Right atrium auricular region (tissue), 2 donors: ENCODE measurements at regions not wholly inside any gene's neighbourhood (a gene's known extent, or its start where the extent isn't known, plus 50 kb on each side); places are given as distances from the start of the nearest gene placed in this dataset.
"Not testable (repeated sequence)": the region's sequence is repeated elsewhere in the genome, so short reads cannot be mapped to it uniquely, and the experiment has no call there.

Experiments used
- DNase-seq: peaks from one replicate; pipeline ENCODE4 v3.0.0-alpha.2; 2019; ENCODE audit warnings: low spot score
- H3K27ac ChIP-seq, 2 donors: fragments of 200-600 bp; sonication (generic); 1 replicate in 1 of 2; 2 replicates in 1 of 2; pipeline ENCODE4 v1.5.1; 2016 to 2019
- H3K27me3 ChIP-seq, 2 donors: fragments of 200-600 bp; sonication (generic); one replicate each; pipeline versions ENCODE4 v1.5.1 to v1.6.0; 2017 to 2019
- H3K36me3 ChIP-seq: fragments of 200-600 bp; sonication (generic); one replicate; pipeline ENCODE4 v1.5.1; 2016
- H3K4me1 ChIP-seq, 2 donors: fragments of 200-600 bp; sonication (generic); one replicate each; pipeline versions ENCODE4 v1.5.1 to v1.6.0; 2017 to 2019
- H3K4me3 ChIP-seq, 2 donors: fragments of 200-600 bp; sonication (generic); 1 replicate in 1 of 2; 2 replicates in 1 of 2; pipeline ENCODE4 v1.5.1; 2017 to 2019; ENCODE audit warnings: mild to moderate bottlenecking in 1 of 2, moderate library complexity in 1 of 2
- H3K9me3 ChIP-seq, 2 donors: fragments of 200-600 bp; sonication (generic); one replicate each; pipeline ENCODE4 v1.5.1; 2019
- TF ChIP-seq, protein P1 (sequence below), 2 donors: fragments of 200-600 bp; sonication (generic); IDR thresholded peaks; one replicate each; pipeline ENCODE4 v1.5.1; 2019; ENCODE audit warnings: antibody characterized with exemption in 2 of 2

DNA sequence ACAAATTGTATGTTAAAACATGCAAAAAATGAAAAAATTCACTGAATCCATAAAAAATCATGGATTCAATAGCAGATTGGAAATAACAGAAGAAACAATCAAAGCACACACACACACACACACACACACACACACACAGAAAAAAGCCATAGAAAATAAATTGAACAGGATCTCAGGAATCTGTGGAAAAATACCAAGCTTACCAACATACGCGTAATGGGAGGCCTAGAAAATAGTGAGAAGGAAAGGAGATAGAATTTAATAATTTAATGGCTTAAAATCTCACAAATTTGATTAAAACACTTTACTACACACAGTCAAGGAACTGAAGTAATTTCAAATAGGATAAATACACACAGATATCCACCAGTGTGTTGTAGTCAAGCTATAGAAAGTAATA lies 1671.5 kb upstream of the PIK3C3 start:
- no peak overlapping the region for H3K27ac ChIP-seq
- H3K27me3 ChIP-seq = no peaks in the 10 kb centered on the region
- no peaks in the 10 kb centered on the region for H3K4me1 ChIP-seq
- H3K36me3 ChIP-seq = no peaks in the 10 kb centered on the region
- DNase-seq = no peak
- H3K9me3 ChIP-seq = peaks cover 0 to 11% of the 10 kb centered on the region in 2 donors
- TF ChIP-seq, protein P1, sequence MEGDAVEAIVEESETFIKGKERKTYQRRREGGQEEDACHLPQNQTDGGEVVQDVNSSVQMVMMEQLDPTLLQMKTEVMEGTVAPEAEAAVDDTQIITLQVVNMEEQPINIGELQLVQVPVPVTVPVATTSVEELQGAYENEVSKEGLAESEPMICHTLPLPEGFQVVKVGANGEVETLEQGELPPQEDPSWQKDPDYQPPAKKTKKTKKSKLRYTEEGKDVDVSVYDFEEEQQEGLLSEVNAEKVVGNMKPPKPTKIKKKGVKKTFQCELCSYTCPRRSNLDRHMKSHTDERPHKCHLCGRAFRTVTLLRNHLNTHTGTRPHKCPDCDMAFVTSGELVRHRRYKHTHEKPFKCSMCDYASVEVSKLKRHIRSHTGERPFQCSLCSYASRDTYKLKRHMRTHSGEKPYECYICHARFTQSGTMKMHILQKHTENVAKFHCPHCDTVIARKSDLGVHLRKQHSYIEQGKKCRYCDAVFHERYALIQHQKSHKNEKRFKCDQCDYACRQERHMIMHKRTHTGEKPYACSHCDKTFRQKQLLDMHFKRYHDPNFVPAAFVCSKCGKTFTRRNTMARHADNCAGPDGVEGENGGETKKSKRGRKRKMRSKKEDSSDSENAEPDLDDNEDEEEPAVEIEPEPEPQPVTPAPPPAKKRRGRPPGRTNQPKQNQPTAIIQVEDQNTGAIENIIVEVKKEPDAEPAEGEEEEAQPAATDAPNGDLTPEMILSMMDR (IDR thresholded peaks at IDR 0.05) = no peak
- H3K4me3 ChIP-seq = no peak overlapping the region

DNA sequence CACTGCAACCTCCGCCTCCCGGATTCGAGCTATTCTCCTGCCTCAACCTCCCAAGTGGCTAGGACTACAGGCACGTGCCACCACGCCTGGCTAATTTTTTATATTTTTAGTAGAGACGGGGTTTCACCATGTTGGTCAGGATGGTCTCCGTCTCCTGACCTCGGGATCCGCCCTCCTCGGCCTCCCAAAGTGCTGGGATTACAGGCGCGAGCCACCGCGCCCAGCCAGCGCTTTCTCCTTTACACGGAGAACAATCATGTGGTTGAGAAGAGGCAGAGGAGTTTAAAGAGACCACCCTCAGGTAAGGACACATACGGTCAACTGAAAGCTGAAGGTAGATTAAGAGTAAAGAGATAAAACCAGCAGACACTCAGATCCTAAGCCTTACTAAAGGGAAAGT lies 1673.7 kb upstream of the PIK3C3 start:
- not testable (repeated sequence) for H3K27ac ChIP-seq, H3K36me3 ChIP-seq, DNase-seq, H3K4me3 ChIP-seq, H3K4me1 ChIP-seq, H3K27me3 ChIP-seq
- H3K9me3 ChIP-seq = peaks cover 0 to 11% of the 10 kb centered on the region in 2 donors

DNA sequence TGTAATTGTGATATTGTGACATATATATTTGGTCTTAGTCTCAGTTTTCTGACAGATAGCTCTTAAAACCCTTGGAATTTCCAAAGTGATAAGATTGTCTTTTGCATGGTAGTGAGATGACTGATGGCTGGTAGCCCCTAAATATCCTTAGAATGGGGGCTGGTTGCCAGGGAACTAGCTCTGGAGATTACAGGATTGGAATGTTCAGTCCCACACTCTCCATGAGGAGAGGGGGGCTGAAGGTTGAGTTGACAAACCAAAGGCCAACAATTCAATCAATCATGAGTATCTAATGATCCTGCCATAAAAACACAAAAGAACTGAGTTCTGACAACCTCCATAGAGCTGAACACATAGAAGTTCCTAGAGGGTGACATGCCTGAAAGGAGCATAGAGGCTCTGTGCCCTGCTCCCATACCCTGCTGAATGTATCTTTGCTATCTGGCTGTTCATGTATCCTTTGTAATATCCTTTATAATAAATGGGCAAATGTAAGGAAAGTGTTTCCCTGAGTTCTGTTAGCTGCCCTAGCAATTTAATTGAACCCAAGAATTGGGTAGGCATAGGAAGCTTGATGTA lies 1680.3 kb upstream of the PIK3C3 start:
- Histone ChIP-seq H3K36me3 (no peaks in the 10 kb centered on the region), H3K4me1 (no peaks in the 10 kb centered on the region), H3K27me3 (no peaks in the 10 kb centered on the region), H3K9me3 (no peaks in the 10 kb centered on the region), H3K4me3 (no peak overlapping the region), H3K27ac (no peak overlapping the region)
- no peak for DNase-seq
- TF ChIP-seq, protein P1 (IDR thresholded peaks at IDR 0.05) = no peak

DNA sequence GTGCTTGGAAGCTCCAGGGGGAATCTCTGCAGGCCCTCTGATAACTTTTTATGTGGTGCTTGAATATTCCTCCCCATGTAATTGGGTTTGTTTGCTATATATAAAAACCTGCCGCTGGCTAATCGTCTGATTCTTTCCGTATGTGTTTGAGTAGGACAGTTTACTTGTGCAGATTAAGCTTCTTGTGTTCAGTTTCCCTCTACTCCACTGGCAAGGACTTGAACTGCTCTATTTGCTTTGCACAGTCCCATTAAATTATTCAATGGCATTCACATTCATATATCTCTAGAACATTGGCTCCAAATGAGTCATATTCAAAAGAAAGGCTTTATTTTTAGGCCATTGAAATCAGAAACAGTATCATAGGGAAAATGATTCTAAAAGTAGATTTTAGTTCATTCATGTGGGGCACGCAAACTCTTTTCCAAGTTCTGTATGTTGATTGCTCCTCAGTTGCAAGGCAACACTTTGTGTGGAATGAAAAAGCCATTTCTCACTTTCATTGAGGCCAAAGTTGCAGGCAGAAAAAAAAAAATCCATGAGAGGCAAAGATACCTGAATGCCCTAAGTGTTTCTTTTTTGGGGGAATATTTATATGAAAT lies 1682.3 kb upstream of the PIK3C3 start:
- Histone ChIP-seq H3K36me3 (no peaks in the 10 kb centered on the region), H3K4me3 (no peak overlapping the region), H3K27ac (no peak overlapping the region), H3K4me1 (no peaks in the 10 kb centered on the region), H3K9me3 (no peaks in the 10 kb centered on the region), H3K27me3 (no peaks in the 10 kb centered on the region)
- DNase-seq = no peak
- TF ChIP-seq, protein P1 (IDR thresholded peaks at IDR 0.05) = no peak

DNA sequence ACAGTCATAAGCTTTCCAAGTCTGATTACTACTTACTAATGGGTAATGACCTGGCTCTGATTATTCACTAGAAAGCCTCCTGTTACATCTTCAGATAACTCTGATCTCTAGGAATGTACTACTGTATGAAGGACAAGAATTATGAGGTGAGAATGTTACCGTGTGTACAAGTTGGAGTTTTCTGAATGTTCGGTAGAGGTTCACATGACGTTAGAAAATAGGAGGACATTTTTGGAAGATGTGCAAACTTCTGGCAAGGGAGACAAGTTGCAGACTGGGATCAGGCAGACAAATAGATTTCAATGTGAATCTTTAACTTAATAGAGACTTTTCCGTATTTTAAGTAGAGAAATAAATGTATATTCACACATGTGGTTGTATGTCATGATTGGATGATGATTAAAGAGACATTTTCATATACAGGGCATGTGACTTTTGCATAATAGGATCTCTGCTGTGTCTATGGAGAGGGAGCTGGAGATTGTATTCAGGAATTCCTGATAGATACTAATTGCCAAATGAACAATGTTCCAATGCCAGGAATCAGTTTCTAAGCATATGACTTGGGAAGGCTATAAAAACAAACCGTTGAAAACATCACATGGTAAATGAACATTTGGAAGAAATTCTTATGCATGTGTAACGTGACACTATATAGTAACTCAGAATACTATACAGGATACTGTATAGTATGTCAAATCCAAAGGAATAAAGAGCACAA lies 1695.8 kb upstream of the PIK3C3 start:
- H3K36me3 ChIP-seq = no peaks in the 10 kb centered on the region
- TF ChIP-seq, protein P1 (IDR thresholded peaks at IDR 0.05) = no peak
- no peaks in the 10 kb centered on the region for H3K9me3 ChIP-seq
- no peak overlapping the region for H3K27ac ChIP-seq
- H3K4me3 ChIP-seq = no peak overlapping the region
- H3K27me3 ChIP-seq = no peaks in the 10 kb centered on the region
- DNase-seq = no peak
- H3K4me1 ChIP-seq = no peaks in the 10 kb centered on the region

DNA sequence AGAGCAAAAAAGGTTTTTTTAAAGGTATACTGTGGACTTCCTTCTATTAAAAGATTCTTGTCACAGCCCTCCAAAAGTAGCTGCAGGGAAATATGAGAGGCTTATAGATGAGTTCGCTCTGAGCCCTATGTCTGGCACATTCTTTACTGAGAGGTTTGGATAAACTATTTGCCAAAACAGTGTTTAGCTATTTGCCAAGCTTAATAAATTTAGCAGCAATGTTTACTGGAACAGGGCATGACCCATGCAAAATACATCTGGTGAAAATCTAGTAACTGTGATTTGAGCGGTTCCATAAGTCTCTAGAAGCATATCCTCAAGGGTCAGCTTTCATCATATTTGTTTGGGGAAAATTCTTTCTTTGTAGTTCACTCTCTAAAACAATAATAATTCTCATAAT lies 1696.7 kb upstream of the PIK3C3 start:
- TF ChIP-seq, protein P1 (IDR thresholded peaks at IDR 0.05) = no peak
- DNase-seq = no peak
- Histone ChIP-seq H3K4me3 (no peak overlapping the region), H3K27me3 (no peaks in the 10 kb centered on the region), H3K9me3 (no peaks in the 10 kb centered on the region), H3K36me3 (no peaks in the 10 kb centered on the region), H3K27ac (no peak overlapping the region), H3K4me1 (no peaks in the 10 kb centered on the region)
